Activated CD8-positive, alpha-beta T cell treated with anti-CD3 and anti-CD28 coated beads, Interleukin-2, amount 10 ng/mL, durations not matched to agents 7 days and 5 days (primary cell): ENCODE measurements at regions not wholly inside any gene's neighbourhood (a gene's known extent, or its start where the extent isn't known, plus 50 kb on each side); places are given as distances from the start of the nearest gene placed in this dataset.
"Not testable (repeated sequence)": the region's sequence is repeated elsewhere in the genome, so short reads cannot be mapped to it uniquely, and the experiment has no call there.

ENCODE experiments used
- ATAC-seq: fragments of 150-1000 bp; cut with Tn5 transposase; one replicate; pipeline ENCODE4 v1.10.0; 2021; ENCODE audit warnings: moderate library complexity
- CTCF ChIA-PET: fragments of 350-600 bp; sonication (Branson Sonifier 250); formaldehyde crosslinking; loops from one replicate; lab custom pipeline; 2021; ENCODE audit warnings: antibody characterized with exemption; lab: Charles Lee
- POLR2A ChIA-PET: fragments of 350-600 bp; sonication (Branson Sonifier 250); formaldehyde crosslinking; loops from one replicate; lab custom pipeline; 2021; ENCODE audit warnings: antibody characterized with exemption; lab: Charles Lee
- DNase-seq: peaks from one replicate; pipeline ENCODE4 v3.0.0-alpha.2; 2020
- H3K27ac Mint-ChIP-seq: one replicate; pipeline ENCODE4 v1.8.0; 2021; ENCODE audit warnings: mild to moderate bottlenecking, mixed read lengths
- H3K27me3 Mint-ChIP-seq: one replicate; pipeline ENCODE4 v1.8.0; 2021; ENCODE audit warnings: low read depth, mixed read lengths
- H3K36me3 Mint-ChIP-seq: one replicate; pipeline ENCODE4 v1.8.0; 2021; ENCODE audit warnings: low read depth, mixed read lengths
- H3K4me1 Mint-ChIP-seq: one replicate; pipeline ENCODE4 v1.8.0; 2021; ENCODE audit warnings: low read depth, mixed read lengths
- H3K4me3 Mint-ChIP-seq: one replicate; pipeline ENCODE4 v1.8.0; 2021; ENCODE audit warnings: mild to moderate bottlenecking, mixed read lengths
- H3K9me3 Mint-ChIP-seq: one replicate; pipeline ENCODE4 v1.8.0; 2022; ENCODE audit warnings: mixed read lengths; ENCODE audit not compliant: insufficient read depth

GRCh38 chr14:55814873-55815272 is 234.9 kb downstream of the KTN1 start:
- DNase-seq (no peak), ATAC-seq (no peak)
- H3K27ac Mint-ChIP-seq: no peak overlapping the region
- peaks cover 3% of the 10 kb centered on the region for H3K4me1 Mint-ChIP-seq
- peaks cover 9% of the 10 kb centered on the region for H3K27me3 Mint-ChIP-seq
- H3K9me3 Mint-ChIP-seq: peaks cover 10% of the 10 kb centered on the region
- peaks cover 4% of the 10 kb centered on the region for H3K36me3 Mint-ChIP-seq
- H3K4me3 Mint-ChIP-seq: no peak overlapping the region
- POLR2A ChIA-PET: interaction anchor here (1.0 kb wide), 1 partner anchor 10 kb away, joined by 3 read pairs; no protein-coding TSS in a partner anchor
- CTCF ChIA-PET: no interaction called here

- Mint-ChIP-seq H3K4me3 (no peak overlapping the region), H3K9me3 (peaks cover 10% of the 10 kb centered on the region), H3K4me1 (peaks cover 3% of the 10 kb centered on the region), H3K27me3 (peaks cover 5% of the 10 kb centered on the region), H3K36me3 (peaks cover under 1% of the 10 kb centered on the region), H3K27ac (no peak overlapping the region)
- CTCF ChIA-PET: no interaction called here
- DNase-seq (no peak), ATAC-seq (no peak)
- POLR2A ChIA-PET: no interaction called here
Measured at GRCh38 chr14:55816225-55816624, 236.2 kb downstream of the KTN1 start.

- no peak overlapping the region for H3K4me3 Mint-ChIP-seq
- H3K4me1 Mint-ChIP-seq: peaks cover under 1% of the 10 kb centered on the region
- CTCF ChIA-PET: no interaction called here
- H3K9me3 Mint-ChIP-seq: peaks cover 5% of the 10 kb centered on the region
- no peak overlapping the region for H3K27ac Mint-ChIP-seq
- no peaks in the 10 kb centered on the region for H3K36me3 Mint-ChIP-seq
- DNase-seq: no peak
- peaks cover 18% of the 10 kb centered on the region for H3K27me3 Mint-ChIP-seq
- POLR2A ChIA-PET: no interaction called here
- no peak for ATAC-seq
Measured at GRCh38 chr14:55819610-55820304, 239.8 kb downstream of the KTN1 start.

- DNase-seq: no peak
- no peaks in the 10 kb centered on the region for H3K36me3 Mint-ChIP-seq
- H3K4me1 Mint-ChIP-seq: no peaks in the 10 kb centered on the region
- CTCF ChIA-PET: no interaction called here
- peaks cover 5% of the 10 kb centered on the region for H3K9me3 Mint-ChIP-seq
- peaks cover 27% of the 10 kb centered on the region for H3K27me3 Mint-ChIP-seq
- no peak overlapping the region for H3K4me3 Mint-ChIP-seq
- ATAC-seq: no peak
- H3K27ac Mint-ChIP-seq: no peak overlapping the region
- POLR2A ChIA-PET: no interaction called here
Measured at GRCh38 chr14:55822906-55823305, 242.9 kb downstream of the KTN1 start.

GRCh38 chr14:55832122-55832911 is 252.3 kb downstream of the KTN1 start:
- ATAC-seq: no peak
- no peaks in the 10 kb centered on the region for H3K4me1 Mint-ChIP-seq
- ChIA-PET CTCF (no interaction called here), POLR2A (no interaction called here)
- no peaks in the 10 kb centered on the region for H3K9me3 Mint-ChIP-seq
- H3K27me3 Mint-ChIP-seq: peaks cover under 1% of the 10 kb centered on the region
- no peak for DNase-seq
- H3K36me3 Mint-ChIP-seq: no peaks in the 10 kb centered on the region
- H3K27ac Mint-ChIP-seq: no peak overlapping the region
- H3K4me3 Mint-ChIP-seq: no peak overlapping the region

GRCh38 chr14:55832974-55833373 is 253.0 kb downstream of the KTN1 start:
- H3K9me3 Mint-ChIP-seq: no peaks in the 10 kb centered on the region

GRCh38 chr14:55834390-55834789 is 254.4 kb downstream of the KTN1 start:
- Mint-ChIP-seq H3K4me3 (no peak overlapping the region), H3K9me3 (no peaks in the 10 kb centered on the region), H3K27me3 (no peaks in the 10 kb centered on the region), H3K4me1 (no peaks in the 10 kb centered on the region), H3K36me3 (no peaks in the 10 kb centered on the region), H3K27ac (no peak overlapping the region)
- ATAC-seq (no peak), DNase-seq (no peak)
- CTCF ChIA-PET: no interaction called here
- POLR2A ChIA-PET: no interaction called here

More at GRCh38 chr14:55832974-55833373, 253.0 kb downstream of the KTN1 start:
- Mint-ChIP-seq H3K27me3 (no peaks in the 10 kb centered on the region), H3K36me3 (no peaks in the 10 kb centered on the region), H3K27ac (no peak overlapping the region), H3K4me1 (no peaks in the 10 kb centered on the region), H3K4me3 (no peak overlapping the region)
- DNase-seq (no peak), ATAC-seq (no peak)
- ChIA-PET POLR2A (no interaction called here), CTCF (no interaction called here)

GRCh38 chr14:55835985-55836384 is 256.0 kb downstream of the KTN1 start:
- CTCF ChIA-PET: no interaction called here
- Mint-ChIP-seq H3K4me1 (no peaks in the 10 kb centered on the region), H3K27ac (no peak overlapping the region), H3K9me3 (no peaks in the 10 kb centered on the region), H3K36me3 (no peaks in the 10 kb centered on the region), H3K27me3 (no peaks in the 10 kb centered on the region), H3K4me3 (no peak overlapping the region)
- POLR2A ChIA-PET: no interaction called here
- ATAC-seq (no peak), DNase-seq (no peak)

- H3K4me1 Mint-ChIP-seq: no peaks in the 10 kb centered on the region
- no peak for DNase-seq
- POLR2A ChIA-PET: no interaction called here
- H3K27ac Mint-ChIP-seq: no peak overlapping the region
- no peaks in the 10 kb centered on the region for H3K9me3 Mint-ChIP-seq
- no peak for ATAC-seq
- CTCF ChIA-PET: no interaction called here
- H3K4me3 Mint-ChIP-seq: no peak overlapping the region
- H3K27me3 Mint-ChIP-seq: no peaks in the 10 kb centered on the region
- no peaks in the 10 kb centered on the region for H3K36me3 Mint-ChIP-seq
Measured at GRCh38 chr14:55837467-55837866, 257.5 kb downstream of the KTN1 start.

- no peaks in the 10 kb centered on the region for H3K9me3 Mint-ChIP-seq
- no peaks in the 10 kb centered on the region for H3K36me3 Mint-ChIP-seq
- DNase-seq (no peak), ATAC-seq (no peak)
- CTCF ChIA-PET: no interaction called here
- H3K27me3 Mint-ChIP-seq: no peaks in the 10 kb centered on the region
- no peaks in the 10 kb centered on the region for H3K4me1 Mint-ChIP-seq
- H3K4me3 Mint-ChIP-seq: no peak overlapping the region
- no peak overlapping the region for H3K27ac Mint-ChIP-seq
- POLR2A ChIA-PET: no interaction called here
Measured at GRCh38 chr14:55838529-55839052, 258.6 kb downstream of the KTN1 start.

- DNase-seq, H3K27ac Mint-ChIP-seq, H3K36me3 Mint-ChIP-seq, H3K9me3 Mint-ChIP-seq, H3K27me3 Mint-ChIP-seq, POLR2A ChIA-PET, CTCF ChIA-PET, H3K4me1 Mint-ChIP-seq, H3K4me3 Mint-ChIP-seq, ATAC-seq: not testable (repeated sequence)
Measured at GRCh38 chr14:55839301-55839947, 259.4 kb downstream of the KTN1 start.

GRCh38 chr14:55840821-55841220 is 260.8 kb downstream of the KTN1 start:
- POLR2A ChIA-PET: no interaction called here
- CTCF ChIA-PET: no interaction called here
- Mint-ChIP-seq H3K9me3 (no peaks in the 10 kb centered on the region), H3K4me3 (no peak overlapping the region), H3K27ac (no peak overlapping the region), H3K36me3 (no peaks in the 10 kb centered on the region), H3K27me3 (no peaks in the 10 kb centered on the region), H3K4me1 (no peaks in the 10 kb centered on the region)
- ATAC-seq (no peak), DNase-seq (no peak)
